Neural cell (in vitro differentiated cells): ENCODE measurements at regions not wholly inside any gene's neighbourhood (a gene's known extent, or its start where the extent isn't known, plus 50 kb on each side); places are given as distances from the start of the nearest gene placed in this dataset.

ENCODE experiments used
- H2AFZ ChIP-seq: fragments of 200-600, 300-800 bp; sonication (generic), shearing (Covaris generic); 2 replicates; pipeline ENCODE4 v1.6.0; 2014; ENCODE audit warnings: low read depth, mild to moderate bottlenecking, antibody characterized with exemption, low read length, moderate library complexity
- H3F3A ChIP-seq: fragments of 200-600 bp; shearing (Covaris generic); 2 replicates; pipeline ENCODE4 v1.6.1; 2016; ENCODE audit warnings: mild to moderate bottlenecking, moderate library complexity, mixed read lengths, antibody characterized with exemption, low read length; ENCODE audit not compliant: insufficient read depth, poor library complexity, severe bottlenecking
- H3K27ac ChIP-seq: fragments of 200-600, 300-800 bp; sonication (generic), shearing (Covaris generic); 2 replicates; pipeline ENCODE4 v1.5.1; 2014; ENCODE audit warnings: mild to moderate bottlenecking, low read length, moderate library complexity
- H3K27me3 ChIP-seq: fragments of 300-800, 200-600 bp; sonication (generic), shearing (Covaris generic); 2 replicates; pipeline ENCODE4 v1.6.0; 2014; ENCODE audit warnings: mild to moderate bottlenecking, low read depth, low read length, moderate library complexity; ENCODE audit not compliant: insufficient read depth
- H3K36me3 ChIP-seq: fragments of 300-800, 200-600 bp; sonication (generic), shearing (Covaris generic); 2 replicates; pipeline ENCODE4 v1.5.1; 2014; ENCODE audit warnings: mild to moderate bottlenecking, antibody characterized with exemption, low read length, moderate library complexity; ENCODE audit not compliant: insufficient read depth
- H3K4me2 ChIP-seq: fragments of 300-800, 200-600 bp; sonication (generic), shearing (Covaris generic); 2 replicates; pipeline ENCODE4 v1.6.0; 2014; ENCODE audit warnings: mild to moderate bottlenecking, low read length
- H3K4me3 ChIP-seq: fragments of 300-800, 200-600 bp; sonication (generic), shearing (Covaris generic); 2 replicates; pipeline ENCODE4 v1.5.1; 2014; ENCODE audit warnings: mild to moderate bottlenecking, low read length, moderate library complexity
- H3K79me2 ChIP-seq: fragments of 200-600 bp; shearing (Covaris generic); replicated peaks from 2 replicates; pipeline ENCODE4 v1.6.0; 2014; ENCODE audit warnings: mild to moderate bottlenecking, low read length, moderate library complexity; ENCODE audit not compliant: insufficient read depth
- H3K9ac ChIP-seq: fragments of 300-800, 200-600 bp; sonication (generic), shearing (Covaris generic); 2 replicates; pipeline ENCODE4 v1.6.1; 2016; ENCODE audit warnings: mild to moderate bottlenecking, low read length, mixed read lengths
- H3K9me2 ChIP-seq: fragments of 200-600 bp; shearing (Covaris generic); 2 replicates; pipeline ENCODE4 v1.6.1; 2016; ENCODE audit warnings: mild to moderate bottlenecking, low read length, mixed read lengths; ENCODE audit not compliant: insufficient read depth
- H3K9me3 ChIP-seq: fragments of 200-600, 300-800 bp; sonication (generic), shearing (Covaris generic); 2 replicates; pipeline ENCODE4 v1.6.1; 2016; ENCODE audit warnings: mild to moderate bottlenecking, mixed run types, low read length, moderate library complexity, mixed read lengths
- H4K20me1 ChIP-seq: fragments of 200-600 bp; shearing (Covaris generic); 2 replicates; pipeline ENCODE4 v1.6.1; 2016; ENCODE audit warnings: mild to moderate bottlenecking, mixed run types; ENCODE audit not compliant: insufficient read depth
- EP300 ChIP-seq: fragments of 450-650 bp; conservative IDR thresholded peaks from 2 replicates; pipeline ENCODE4 v1.6.1; 2014; ENCODE audit warnings: antibody characterized with exemption, mild to moderate bottlenecking, moderate library complexity; ENCODE audit not compliant: poor library complexity, severe bottlenecking
- EZH2 ChIP-seq: fragments of 200-600, 300-800 bp; shearing (Covaris generic), sonication (generic); IDR thresholded peaks from 2 replicates; pipeline ENCODE4 v1.6.1; 2014; ENCODE audit warnings: antibody characterized with exemption, low read length, borderline replicate concordance, mild to moderate bottlenecking; ENCODE audit not compliant: insufficient read depth, poor library complexity, severe bottlenecking
- MXI1 ChIP-seq: fragments of 450-650 bp; conservative IDR thresholded peaks from 2 replicates; pipeline ENCODE4 v1.6.1; 2014; ENCODE audit warnings: antibody characterized with exemption, mild to moderate bottlenecking; ENCODE audit not compliant: poor library complexity, severe bottlenecking
- POLR2AphosphoS5 ChIP-seq: IDR thresholded peaks from 2 replicates; pipeline ENCODE4 v1.6.1; 2012
- RAD21 ChIP-seq: fragments of 450-650 bp; conservative IDR thresholded peaks from 2 replicates; pipeline ENCODE4 v1.6.1; 2014; ENCODE audit warnings: antibody characterized with exemption, mild to moderate bottlenecking, moderate library complexity
- SMC3 ChIP-seq: fragments of 450-650 bp; conservative IDR thresholded peaks from 2 replicates; pipeline ENCODE4 v1.6.1; 2014; ENCODE audit warnings: antibody characterized with exemption, mild to moderate bottlenecking, moderate library complexity; ENCODE audit not compliant: poor library complexity
- TAF1 ChIP-seq: IDR thresholded peaks from 2 replicates; pipeline ENCODE4 v1.6.1; 2012; ENCODE audit warnings: low read depth
- TF ChIP-seq, protein P1 (sequence below): fragments of 450-650 bp; IDR thresholded peaks from 2 replicates; pipeline ENCODE4 v1.5.1; 2014; ENCODE audit warnings: antibody characterized with exemption, mild to moderate bottlenecking, moderate library complexity; ENCODE audit not compliant: poor library complexity, severe bottlenecking
- TF ChIP-seq, protein P2 (sequence below): IDR thresholded peaks from 2 replicates; pipeline ENCODE4 v1.6.1; 2012; ENCODE audit warnings: borderline replicate concordance

DNA sequence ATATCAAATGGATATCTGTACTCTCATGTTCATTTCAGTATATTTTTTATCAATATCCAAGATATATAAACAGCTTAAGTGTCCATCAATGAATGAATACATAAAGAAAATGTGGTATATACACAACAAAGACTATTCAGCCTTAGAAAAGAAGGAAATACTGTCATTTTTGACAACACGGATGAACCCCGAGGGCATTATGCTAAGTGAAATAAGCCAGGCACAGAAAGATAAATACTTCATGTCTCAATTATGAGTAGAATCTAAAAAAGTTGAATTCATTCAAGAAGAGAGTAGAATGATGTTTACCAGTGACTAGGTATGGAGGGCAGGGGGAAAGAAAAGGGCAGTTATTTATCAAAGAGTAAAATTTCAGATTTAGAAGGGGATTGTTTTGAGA, 949.8 kb upstream of the TYRP1 start:
- no peaks in the 10 kb centered on the region for H3K27me3 ChIP-seq
- H3K9ac ChIP-seq = no peak overlapping the region
- H3K79me2 ChIP-seq = no peaks in the 10 kb centered on the region
- no peaks in the 10 kb centered on the region for H3F3A ChIP-seq
- no peaks in the 10 kb centered on the region for H4K20me1 ChIP-seq
- no peaks in the 10 kb centered on the region for H3K9me2 ChIP-seq
- H3K9me3 ChIP-seq = no peaks in the 10 kb centered on the region
- no peaks in the 10 kb centered on the region for H3K36me3 ChIP-seq
- H3K27ac ChIP-seq = no peak overlapping the region
- H3K4me2 ChIP-seq = no peak overlapping the region
- peak; percentile 30 for TF ChIP-seq EP300
- TF ChIP-seq SMC3 = no peak
- no peak overlapping the region for H3K4me3 ChIP-seq
- H2AFZ ChIP-seq = no peak overlapping the region

DNA sequence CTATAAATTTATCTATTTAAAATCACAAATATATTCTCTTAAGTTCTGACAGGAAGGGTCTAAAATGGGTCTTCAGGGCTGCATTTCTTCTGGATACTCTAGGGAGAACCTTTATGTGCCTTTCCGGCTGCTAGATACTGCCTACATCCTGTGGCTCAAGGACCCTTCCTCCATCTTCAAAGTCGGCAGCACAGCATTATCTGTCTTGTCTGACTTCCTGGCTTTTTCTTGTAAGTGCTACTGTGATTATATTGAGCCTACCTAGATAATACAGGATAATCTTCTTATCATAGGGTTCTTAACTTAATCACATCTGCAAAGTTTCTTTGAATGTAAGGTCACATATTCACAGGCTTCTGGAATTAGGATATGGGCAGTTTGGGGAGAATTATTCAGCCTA, 943.8 kb upstream of the TYRP1 start:
- no peak overlapping the region for H3K27ac ChIP-seq
- TF ChIP-seq, protein P1, sequence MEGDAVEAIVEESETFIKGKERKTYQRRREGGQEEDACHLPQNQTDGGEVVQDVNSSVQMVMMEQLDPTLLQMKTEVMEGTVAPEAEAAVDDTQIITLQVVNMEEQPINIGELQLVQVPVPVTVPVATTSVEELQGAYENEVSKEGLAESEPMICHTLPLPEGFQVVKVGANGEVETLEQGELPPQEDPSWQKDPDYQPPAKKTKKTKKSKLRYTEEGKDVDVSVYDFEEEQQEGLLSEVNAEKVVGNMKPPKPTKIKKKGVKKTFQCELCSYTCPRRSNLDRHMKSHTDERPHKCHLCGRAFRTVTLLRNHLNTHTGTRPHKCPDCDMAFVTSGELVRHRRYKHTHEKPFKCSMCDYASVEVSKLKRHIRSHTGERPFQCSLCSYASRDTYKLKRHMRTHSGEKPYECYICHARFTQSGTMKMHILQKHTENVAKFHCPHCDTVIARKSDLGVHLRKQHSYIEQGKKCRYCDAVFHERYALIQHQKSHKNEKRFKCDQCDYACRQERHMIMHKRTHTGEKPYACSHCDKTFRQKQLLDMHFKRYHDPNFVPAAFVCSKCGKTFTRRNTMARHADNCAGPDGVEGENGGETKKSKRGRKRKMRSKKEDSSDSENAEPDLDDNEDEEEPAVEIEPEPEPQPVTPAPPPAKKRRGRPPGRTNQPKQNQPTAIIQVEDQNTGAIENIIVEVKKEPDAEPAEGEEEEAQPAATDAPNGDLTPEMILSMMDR = no peak
- TF ChIP-seq, protein P2, sequence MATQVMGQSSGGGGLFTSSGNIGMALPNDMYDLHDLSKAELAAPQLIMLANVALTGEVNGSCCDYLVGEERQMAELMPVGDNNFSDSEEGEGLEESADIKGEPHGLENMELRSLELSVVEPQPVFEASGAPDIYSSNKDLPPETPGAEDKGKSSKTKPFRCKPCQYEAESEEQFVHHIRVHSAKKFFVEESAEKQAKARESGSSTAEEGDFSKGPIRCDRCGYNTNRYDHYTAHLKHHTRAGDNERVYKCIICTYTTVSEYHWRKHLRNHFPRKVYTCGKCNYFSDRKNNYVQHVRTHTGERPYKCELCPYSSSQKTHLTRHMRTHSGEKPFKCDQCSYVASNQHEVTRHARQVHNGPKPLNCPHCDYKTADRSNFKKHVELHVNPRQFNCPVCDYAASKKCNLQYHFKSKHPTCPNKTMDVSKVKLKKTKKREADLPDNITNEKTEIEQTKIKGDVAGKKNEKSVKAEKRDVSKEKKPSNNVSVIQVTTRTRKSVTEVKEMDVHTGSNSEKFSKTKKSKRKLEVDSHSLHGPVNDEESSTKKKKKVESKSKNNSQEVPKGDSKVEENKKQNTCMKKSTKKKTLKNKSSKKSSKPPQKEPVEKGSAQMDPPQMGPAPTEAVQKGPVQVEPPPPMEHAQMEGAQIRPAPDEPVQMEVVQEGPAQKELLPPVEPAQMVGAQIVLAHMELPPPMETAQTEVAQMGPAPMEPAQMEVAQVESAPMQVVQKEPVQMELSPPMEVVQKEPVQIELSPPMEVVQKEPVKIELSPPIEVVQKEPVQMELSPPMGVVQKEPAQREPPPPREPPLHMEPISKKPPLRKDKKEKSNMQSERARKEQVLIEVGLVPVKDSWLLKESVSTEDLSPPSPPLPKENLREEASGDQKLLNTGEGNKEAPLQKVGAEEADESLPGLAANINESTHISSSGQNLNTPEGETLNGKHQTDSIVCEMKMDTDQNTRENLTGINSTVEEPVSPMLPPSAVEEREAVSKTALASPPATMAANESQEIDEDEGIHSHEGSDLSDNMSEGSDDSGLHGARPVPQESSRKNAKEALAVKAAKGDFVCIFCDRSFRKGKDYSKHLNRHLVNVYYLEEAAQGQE = no peak
- TF ChIP-seq EZH2 = no peak
- H3K9ac ChIP-seq = no peak overlapping the region
- no peaks in the 10 kb centered on the region for H3K9me2 ChIP-seq
- H3K4me3 ChIP-seq = no peak overlapping the region
- no peaks in the 10 kb centered on the region for H3F3A ChIP-seq
- H3K79me2 ChIP-seq = no peaks in the 10 kb centered on the region
- no peaks in the 10 kb centered on the region for H3K9me3 ChIP-seq
- no peak overlapping the region for H2AFZ ChIP-seq
- H3K27me3 ChIP-seq = no peaks in the 10 kb centered on the region
- no peaks in the 10 kb centered on the region for H4K20me1 ChIP-seq
- H3K36me3 ChIP-seq = no peaks in the 10 kb centered on the region
- H3K4me2 ChIP-seq = no peak overlapping the region

DNA sequence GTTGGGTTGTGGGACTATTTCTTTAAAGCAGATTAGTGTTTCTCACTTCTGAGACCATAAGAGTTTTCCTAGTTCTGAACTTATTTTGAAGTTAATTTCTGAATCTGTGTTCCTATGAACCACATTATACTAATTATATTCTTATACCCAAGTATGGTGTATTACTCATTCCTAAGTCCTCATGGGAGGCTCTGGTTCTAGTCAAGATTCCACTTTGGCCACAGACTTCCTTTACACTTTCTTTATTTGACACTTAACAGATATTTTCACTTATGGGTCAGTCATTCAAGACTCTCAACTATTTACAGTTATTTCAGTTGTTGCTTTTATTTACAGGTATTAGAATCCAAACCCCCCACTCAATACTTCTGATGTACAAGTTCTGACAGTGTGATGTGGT, 937.2 kb upstream of the TYRP1 start:
- no peak overlapping the region for H3K9ac ChIP-seq
- no peak overlapping the region for H3K4me3 ChIP-seq
- H3F3A ChIP-seq = no peaks in the 10 kb centered on the region
- TF ChIP-seq POLR2AphosphoS5 = no peak
- TF ChIP-seq, protein P1 = no peak
- TF ChIP-seq TAF1 = no peak
- TF ChIP-seq MXI1 = no peak
- no peak for TF ChIP-seq SMC3
- TF ChIP-seq EZH2 = no peak
- no peak for TF ChIP-seq EP300
- TF ChIP-seq, protein P2 = no peak
- no peak for TF ChIP-seq RAD21
- no peaks in the 10 kb centered on the region for H3K27me3 ChIP-seq
- no peak overlapping the region for H2AFZ ChIP-seq
- no peaks in the 10 kb centered on the region for H4K20me1 ChIP-seq
- no peak overlapping the region for H3K27ac ChIP-seq
- H3K9me3 ChIP-seq = no peaks in the 10 kb centered on the region
- H3K36me3 ChIP-seq = no peaks in the 10 kb centered on the region
- H3K4me2 ChIP-seq = no peak overlapping the region
- no peaks in the 10 kb centered on the region for H3K79me2 ChIP-seq
- no peaks in the 10 kb centered on the region for H3K9me2 ChIP-seq
